Panc1 (cell line): ENCODE measurements at regions not wholly inside any gene's neighbourhood (a gene's known extent, or its start where the extent isn't known, plus 50 kb on each side); places are given as distances from the start of the nearest gene placed in this dataset.
"Not testable (repeated sequence)": the region's sequence is repeated elsewhere in the genome, so short reads cannot be mapped to it uniquely, and the experiment has no call there.

Source experiments
- ATAC-seq: fragments of 200-7000 bp; cut with Tn5 transposase; 2 replicates; pipeline ENCODE4 v1.9.1; 2020; ENCODE audit warnings: mild to moderate bottlenecking, moderate library complexity
- BruUV-seq: library from RNA; stranded (reverse); fragments of 400-500 nt; replicated peaks from 2 replicates; lab custom pipeline; 2021; lab: Mats Ljungman, UMichigan
- CTCF ChIA-PET: fragments of 300-600 bp; sonication (Branson Sonifier 250); formaldehyde crosslinking; loops from one replicate; lab custom pipeline; 2022; ENCODE audit warnings: antibody characterized with exemption; lab: Charles Lee
- POLR2A ChIA-PET: fragments of 300-600 bp; sonication (Branson Sonifier 250); formaldehyde crosslinking; loops from one replicate; lab custom pipeline; 2022; ENCODE audit warnings: antibody characterized with exemption; lab: Charles Lee
- DNase-seq: peaks from one replicate; pipeline ENCODE4 v3.0.0-alpha.2; 2010; ENCODE audit warnings: low read depth, low spot score
- H3K27ac ChIP-seq: 2 replicates; pipeline ENCODE4 v1.5.1; 2011; ENCODE audit warnings: mild to moderate bottlenecking, low read length, inconsistent platforms
- H3K27me3 ChIP-seq: fragments of 200-500 bp; sonication (Bioruptor generic); 2 replicates; pipeline ENCODE4 v1.6.0; 2014; ENCODE audit warnings: low read length, inconsistent platforms; ENCODE audit not compliant: control insufficient read depth, insufficient read depth
- H3K36me3 ChIP-seq: fragments of 200-500 bp; sonication (Bioruptor generic); 2 replicates; pipeline ENCODE4 v1.5.1; 2014; ENCODE audit warnings: inconsistent platforms, mild to moderate bottlenecking, low read length, moderate library complexity; ENCODE audit not compliant: control insufficient read depth, insufficient read depth
- H3K4me1 ChIP-seq: 2 replicates; pipeline ENCODE4 v1.5.1; 2011; ENCODE audit warnings: inconsistent platforms, mild to moderate bottlenecking, low read length, moderate library complexity; ENCODE audit not compliant: control insufficient read depth, insufficient read depth
- H3K4me3 ChIP-seq, 2 experiments: 2 replicates each; pipeline ENCODE4 v1.5.1; 2011 to 2012; ENCODE audit warnings: low read depth in 2 of 2, low read length in 2 of 2, mild to moderate bottlenecking in 2 of 2, inconsistent platforms in 1 of 2, moderate library complexity in 1 of 2
- H3K9me3 ChIP-seq: fragments of 200-500 bp; sonication (Bioruptor generic); 2 replicates; pipeline ENCODE4 v1.5.1; 2014; ENCODE audit warnings: low read depth, mild to moderate bottlenecking, inconsistent platforms, low read length, moderate library complexity; ENCODE audit not compliant: control insufficient read depth, insufficient read depth
- POLR2AphosphoS5 ChIP-seq: IDR thresholded peaks from 2 replicates; pipeline ENCODE4 v1.6.1; 2012; ENCODE audit warnings: mild to moderate bottlenecking, low read depth, low read length, moderate library complexity
- SIN3A ChIP-seq: IDR thresholded peaks from 2 replicates; pipeline ENCODE4 v1.6.1; 2012; ENCODE audit warnings: low read depth, mild to moderate bottlenecking, low read length, moderate library complexity, borderline replicate concordance; ENCODE audit not compliant: insufficient read depth
- TCF7L2 ChIP-seq: IDR thresholded peaks from 2 replicates; pipeline ENCODE4 v1.6.1; 2011; ENCODE audit warnings: mild to moderate bottlenecking, low read depth, low read length, inconsistent platforms
- in situ Hi-C: cut with HindIII; loops from 2 replicates; pipeline ENCODE4 v1.10.0; 2016; ENCODE audit warnings: low sequenced_read_pairs, low pct_unique_long_range_greater_than_20kb
- intact Hi-C: fragments of 100-400 bp; cut with micrococcal nuclease; formaldehyde crosslinking; loops from one replicate; pipeline ENCODE4 v1.10.0; 2022; ENCODE audit not compliant: unreplicated experiment
- TF ChIP-seq, protein P1 (sequence below): fragments of 450-650 bp; IDR thresholded peaks from 2 replicates; pipeline ENCODE4 v1.5.1; 2017; ENCODE audit warnings: mild to moderate bottlenecking
- TF ChIP-seq, protein P2 (sequence below), 2 experiments: IDR thresholded peaks; 2 replicates each; pipeline ENCODE4 v1.6.1; 2011 to 2012; ENCODE audit warnings: low read depth in 2 of 2, control low read depth in 1 of 2, low read length in 1 of 2, mild to moderate bottlenecking in 1 of 2, moderate library complexity in 1 of 2; ENCODE audit not compliant: insufficient read depth in 1 of 2

DNA sequence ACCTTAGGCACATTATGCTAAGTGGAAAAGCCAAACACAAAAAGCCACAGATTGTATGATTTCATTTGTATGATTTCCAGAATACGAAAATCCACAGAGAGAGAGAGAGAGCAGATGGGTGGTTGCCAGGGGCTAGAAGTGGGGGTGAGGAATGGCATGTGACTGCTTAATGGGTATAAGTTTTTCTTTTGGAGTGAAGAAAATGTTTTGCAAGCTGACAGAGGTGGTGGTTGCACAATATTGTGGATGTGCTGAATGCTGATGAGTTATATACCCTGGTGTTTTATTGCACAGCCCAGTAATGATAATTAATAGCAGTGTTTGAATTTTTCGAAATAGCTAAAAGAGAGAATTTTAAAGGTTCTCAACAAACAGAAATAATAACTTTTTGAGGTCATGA is 386.1 kb upstream of the HS3ST1 start:
- no peak for ATAC-seq
- TF ChIP-seq TCF7L2 (no peak), POLR2AphosphoS5 (no peak), SIN3A (no peak)
- TF ChIP-seq, protein P1, sequence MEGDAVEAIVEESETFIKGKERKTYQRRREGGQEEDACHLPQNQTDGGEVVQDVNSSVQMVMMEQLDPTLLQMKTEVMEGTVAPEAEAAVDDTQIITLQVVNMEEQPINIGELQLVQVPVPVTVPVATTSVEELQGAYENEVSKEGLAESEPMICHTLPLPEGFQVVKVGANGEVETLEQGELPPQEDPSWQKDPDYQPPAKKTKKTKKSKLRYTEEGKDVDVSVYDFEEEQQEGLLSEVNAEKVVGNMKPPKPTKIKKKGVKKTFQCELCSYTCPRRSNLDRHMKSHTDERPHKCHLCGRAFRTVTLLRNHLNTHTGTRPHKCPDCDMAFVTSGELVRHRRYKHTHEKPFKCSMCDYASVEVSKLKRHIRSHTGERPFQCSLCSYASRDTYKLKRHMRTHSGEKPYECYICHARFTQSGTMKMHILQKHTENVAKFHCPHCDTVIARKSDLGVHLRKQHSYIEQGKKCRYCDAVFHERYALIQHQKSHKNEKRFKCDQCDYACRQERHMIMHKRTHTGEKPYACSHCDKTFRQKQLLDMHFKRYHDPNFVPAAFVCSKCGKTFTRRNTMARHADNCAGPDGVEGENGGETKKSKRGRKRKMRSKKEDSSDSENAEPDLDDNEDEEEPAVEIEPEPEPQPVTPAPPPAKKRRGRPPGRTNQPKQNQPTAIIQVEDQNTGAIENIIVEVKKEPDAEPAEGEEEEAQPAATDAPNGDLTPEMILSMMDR: no peak
- TF ChIP-seq, protein P2, sequence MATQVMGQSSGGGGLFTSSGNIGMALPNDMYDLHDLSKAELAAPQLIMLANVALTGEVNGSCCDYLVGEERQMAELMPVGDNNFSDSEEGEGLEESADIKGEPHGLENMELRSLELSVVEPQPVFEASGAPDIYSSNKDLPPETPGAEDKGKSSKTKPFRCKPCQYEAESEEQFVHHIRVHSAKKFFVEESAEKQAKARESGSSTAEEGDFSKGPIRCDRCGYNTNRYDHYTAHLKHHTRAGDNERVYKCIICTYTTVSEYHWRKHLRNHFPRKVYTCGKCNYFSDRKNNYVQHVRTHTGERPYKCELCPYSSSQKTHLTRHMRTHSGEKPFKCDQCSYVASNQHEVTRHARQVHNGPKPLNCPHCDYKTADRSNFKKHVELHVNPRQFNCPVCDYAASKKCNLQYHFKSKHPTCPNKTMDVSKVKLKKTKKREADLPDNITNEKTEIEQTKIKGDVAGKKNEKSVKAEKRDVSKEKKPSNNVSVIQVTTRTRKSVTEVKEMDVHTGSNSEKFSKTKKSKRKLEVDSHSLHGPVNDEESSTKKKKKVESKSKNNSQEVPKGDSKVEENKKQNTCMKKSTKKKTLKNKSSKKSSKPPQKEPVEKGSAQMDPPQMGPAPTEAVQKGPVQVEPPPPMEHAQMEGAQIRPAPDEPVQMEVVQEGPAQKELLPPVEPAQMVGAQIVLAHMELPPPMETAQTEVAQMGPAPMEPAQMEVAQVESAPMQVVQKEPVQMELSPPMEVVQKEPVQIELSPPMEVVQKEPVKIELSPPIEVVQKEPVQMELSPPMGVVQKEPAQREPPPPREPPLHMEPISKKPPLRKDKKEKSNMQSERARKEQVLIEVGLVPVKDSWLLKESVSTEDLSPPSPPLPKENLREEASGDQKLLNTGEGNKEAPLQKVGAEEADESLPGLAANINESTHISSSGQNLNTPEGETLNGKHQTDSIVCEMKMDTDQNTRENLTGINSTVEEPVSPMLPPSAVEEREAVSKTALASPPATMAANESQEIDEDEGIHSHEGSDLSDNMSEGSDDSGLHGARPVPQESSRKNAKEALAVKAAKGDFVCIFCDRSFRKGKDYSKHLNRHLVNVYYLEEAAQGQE (IDR thresholded peaks at IDR 0.05; ENCODE audit: insufficient read depth in 1 of 2, low read depth in 2 of 2, low read length in 1 of 2): no peak
- intact Hi-C loops (no loop called here), in situ Hi-C loops (no loop called here)
- H3K27me3 ChIP-seq: no peaks in the 10 kb centered on the region
- no TSS peak for BruUV-seq
- no peak for DNase-seq
- H3K4me3 ChIP-seq: no peak overlapping the region
- CTCF ChIA-PET: no interaction called here
- H3K36me3 ChIP-seq: no peaks in the 10 kb centered on the region
- H3K9me3 ChIP-seq: no peaks in the 10 kb centered on the region
- H3K4me1 ChIP-seq: no peaks in the 10 kb centered on the region
- no peak overlapping the region for H3K27ac ChIP-seq
- POLR2A ChIA-PET: no interaction called here

GRCh38 chr4:11813951-11814446 is 385.3 kb upstream of the HS3ST1 start:
- ATAC-seq: no peak
- CTCF ChIA-PET: no interaction called here
- DNase-seq: no peak
- no peaks in the 10 kb centered on the region for H3K27me3 ChIP-seq
- H3K36me3 ChIP-seq: no peaks in the 10 kb centered on the region
- TF ChIP-seq, protein P2 (IDR thresholded peaks at IDR 0.05; ENCODE audit: insufficient read depth in 1 of 2, low read depth in 2 of 2, low read length in 1 of 2): no peak
- no peak for TF ChIP-seq TCF7L2
- TF ChIP-seq SIN3A: no peak
- no peak for TF ChIP-seq POLR2AphosphoS5
- TF ChIP-seq, protein P1: no peak
- POLR2A ChIA-PET: no interaction called here
- no peaks in the 10 kb centered on the region for H3K9me3 ChIP-seq
- no peaks in the 10 kb centered on the region for H3K4me1 ChIP-seq
- intact Hi-C loops (no loop called here), in situ Hi-C loops (no loop called here)
- H3K27ac ChIP-seq: no peak overlapping the region
- no peak overlapping the region for H3K4me3 ChIP-seq
- BruUV-seq: no TSS peak

DNA sequence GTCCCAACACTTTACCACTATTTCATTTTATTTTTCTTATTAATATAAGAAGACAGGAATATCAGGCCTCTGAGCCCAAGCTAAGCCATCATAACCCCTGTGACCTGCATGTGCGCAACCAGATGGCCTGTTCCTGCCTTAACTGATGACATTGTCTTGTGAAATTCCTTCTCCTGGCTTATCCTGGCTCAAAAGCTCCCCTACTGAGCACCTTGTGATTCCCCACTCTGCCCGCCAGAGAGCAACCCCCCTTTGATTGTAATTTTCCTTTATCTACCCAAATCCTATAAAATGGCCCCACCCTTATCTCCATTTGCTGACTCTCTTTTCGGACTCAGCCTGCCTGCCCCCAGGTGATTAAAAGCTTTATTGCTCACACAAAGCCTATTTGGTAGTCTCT is 382.8 kb upstream of the HS3ST1 start:
- H3K27me3 ChIP-seq, DNase-seq, H3K27ac ChIP-seq, ATAC-seq, H3K4me3 ChIP-seq, in situ Hi-C loops, H3K36me3 ChIP-seq, intact Hi-C loops, H3K4me1 ChIP-seq, H3K9me3 ChIP-seq, BruUV-seq, POLR2A ChIA-PET, CTCF ChIA-PET: not testable (repeated sequence)
